SK-N-SH (cell line): ENCODE measurements at regions not wholly inside any gene's neighbourhood (a gene's known extent, or its start where the extent isn't known, plus 50 kb on each side); places are given as distances from the start of the nearest gene placed in this dataset.

ENCODE experiments used
- CTCF ChIA-PET: fragments of 300-600, 350-600 bp; formaldehyde crosslinking; extraction: SDS; loops from one replicate; lab custom pipeline; 2021; lab: Yijun Ruan, JAX
- POLR2A ChIA-PET: fragments of 350-600 bp; sonication (Branson Sonifier 250); formaldehyde crosslinking; extraction: SDS; loops from one replicate; lab custom pipeline; 2020; ENCODE audit warnings: antibody characterized with exemption, inconsistent platforms; lab: Yijun Ruan, JAX
- DNase-seq: peaks from one replicate; pipeline ENCODE4 v3.0.0; 2012
- H2AFZ ChIP-seq: fragments of 200-600 bp; sonication (generic); 2 replicates; pipeline ENCODE4 v1.8.1; 2016; ENCODE audit warnings: antibody characterized with exemption, mild to moderate bottlenecking, low read depth
- H3F3A ChIP-seq: fragments of 200-600 bp; sonication (generic); replicated peaks from 2 replicates; pipeline ENCODE3; 2016; ENCODE audit warnings: antibody characterized with exemption, mild to moderate bottlenecking; ENCODE audit not compliant: insufficient read depth
- H3K27ac ChIP-seq, 2 experiments: fragments of 200-500 bp in 1 of 2; fragments of 200-600 bp in 1 of 2; sonication (Bioruptor generic) in 1 of 2; sonication (generic), shearing (Covaris generic) in 1 of 2; 2 replicates each; pipeline versions ENCODE4 v1.5.1 to v1.6.1; 2014 to 2016; ENCODE audit warnings: low read depth in 2 of 2, inconsistent platforms in 1 of 2, low read length in 1 of 2, mild to moderate bottlenecking in 1 of 2, mixed read lengths in 1 of 2
- H3K27me3 ChIP-seq: fragments of 200-600 bp; sonication (generic), shearing (Covaris generic); 2 replicates; pipeline ENCODE4 v1.6.1; 2016; ENCODE audit warnings: mixed run types; ENCODE audit not compliant: insufficient read depth
- H3K36me3 ChIP-seq, 2 experiments: fragments of 200-500 bp in 1 of 2; fragments of 200-600 bp in 1 of 2; sonication (Bioruptor generic) in 1 of 2; sonication (generic) in 1 of 2; replicated peaks in 1 of 2; 2 replicates each; pipeline versions ENCODE3 to v1.5.1; 2014 to 2016; ENCODE audit warnings: low read length in 1 of 2, mild to moderate bottlenecking in 1 of 2; ENCODE audit not compliant: insufficient read depth in 2 of 2, control insufficient read depth in 1 of 2
- H3K4me1 ChIP-seq, 2 experiments: fragments of 200-500 bp in 1 of 2; fragments of 200-600 bp in 1 of 2; sonication (Bioruptor generic) in 1 of 2; sonication (generic), shearing (Covaris generic) in 1 of 2; 2 replicates each; pipeline versions ENCODE4 v1.5.1 to v1.6.1; 2014 to 2016; ENCODE audit warnings: low read depth in 1 of 2, low read length in 1 of 2, mixed run types in 1 of 2; ENCODE audit not compliant: insufficient read depth in 2 of 2, control insufficient read depth in 1 of 2
- H3K4me2 ChIP-seq: fragments of 200-600 bp; sonication (generic), shearing (Covaris generic); 2 replicates; pipeline ENCODE4 v1.6.1; 2017; ENCODE audit warnings: mixed run types
- H3K4me3 ChIP-seq, 2 experiments: fragments of 200-500 bp in 1 of 2; fragments of 200-600 bp in 1 of 2; sonication (Bioruptor generic) in 1 of 2; sonication (generic), shearing (Covaris generic) in 1 of 2; 2 replicates each; pipeline versions ENCODE4 v1.5.1 to v1.8.1; 2014 to 2016; ENCODE audit warnings: low read depth in 2 of 2, inconsistent platforms in 1 of 2, low read length in 1 of 2, mild to moderate bottlenecking in 1 of 2, mixed read lengths in 1 of 2, moderate library complexity in 1 of 2
- H3K79me2 ChIP-seq: fragments of 200-600 bp; sonication (generic); 2 replicates; pipeline ENCODE4 v1.8.1; 2017; ENCODE audit warnings: mild to moderate bottlenecking; ENCODE audit not compliant: insufficient read depth
- H3K9ac ChIP-seq: fragments of 200-600 bp; sonication (generic); 2 replicates; pipeline ENCODE4 v1.6.1; 2017; ENCODE audit warnings: mixed run types
- H3K9me2 ChIP-seq: fragments of 200-600 bp; sonication (generic); 2 replicates; pipeline ENCODE4 v1.6.1; 2017; ENCODE audit warnings: mixed run types
- H3K9me3 ChIP-seq: fragments of 200-600 bp; sonication (generic); 2 replicates; pipeline ENCODE4 v1.6.1; 2017; ENCODE audit warnings: mixed run types, mild to moderate bottlenecking, moderate library complexity
- H4K20me1 ChIP-seq: fragments of 200-600 bp; sonication (generic); 2 replicates; pipeline ENCODE4 v1.6.1; 2017; ENCODE audit warnings: mild to moderate bottlenecking, mixed run types; ENCODE audit not compliant: insufficient read depth
- ELF1 ChIP-seq: IDR thresholded peaks from 2 replicates; pipeline ENCODE4 v1.4.0; 2012
- EZH2phosphoT487 ChIP-seq: fragments of 200-600 bp; sonication (generic); IDR thresholded peaks from 2 replicates; pipeline ENCODE4 v1.6.1; 2017; ENCODE audit warnings: low read depth, mixed run types, mild to moderate bottlenecking, antibody characterized with exemption, moderate library complexity, borderline replicate concordance
- GATA2 ChIP-seq: sonication (generic); formaldehyde crosslinking; IDR thresholded peaks from 2 replicates; pipeline ENCODE4 v1.5.0; 2020; ENCODE audit warnings: mild to moderate bottlenecking, missing genetic modification reagents
- MEF2A ChIP-seq: IDR thresholded peaks from 2 replicates; pipeline ENCODE4 v1.4.0; 2012; ENCODE audit warnings: low read depth, borderline replicate concordance
- MXI1 ChIP-seq: IDR thresholded peaks from 2 replicates; pipeline ENCODE4 v1.6.1; 2012; ENCODE audit warnings: mild to moderate bottlenecking, low read depth, low read length, improper control_type of control experiment
- NFIC ChIP-seq: IDR thresholded peaks from 2 replicates; pipeline ENCODE4 v1.4.0; 2012; ENCODE audit warnings: borderline replicate concordance
- RAD21 ChIP-seq: IDR thresholded peaks from 2 replicates; pipeline ENCODE4 v1.6.1; 2012; ENCODE audit warnings: mild to moderate bottlenecking, low read length
- RCOR1 ChIP-seq: fragments of 150-350 bp; IDR thresholded peaks from 2 replicates; pipeline ENCODE4 v1.6.1; 2017; ENCODE audit warnings: antibody characterized with exemption, low read length
- RXRA ChIP-seq: IDR thresholded peaks from 2 replicates; pipeline ENCODE4 v1.4.0; 2012; ENCODE audit warnings: low read depth, mild to moderate bottlenecking, borderline replicate concordance
- SIN3A ChIP-seq: IDR thresholded peaks from 2 replicates; pipeline ENCODE4 v1.6.1; 2012; ENCODE audit warnings: low read depth, mild to moderate bottlenecking, low read length, moderate library complexity, borderline replicate concordance
- TCF12 ChIP-seq: IDR thresholded peaks from 2 replicates; pipeline ENCODE4 v1.4.0; 2012
- YY1 ChIP-seq: IDR thresholded peaks from 2 replicates; pipeline ENCODE4 v1.4.0; 2012; ENCODE audit warnings: low read depth, mild to moderate bottlenecking
- WGBS: methylation state at CpG from one replicate; pipeline ENCODE4 v1.1.6; 2017; ENCODE audit warnings: low lambda C conversion rate; 5-methylcytosine and 5-hydroxymethylcytosine counted together
- TF ChIP-seq, protein P1 (sequence below): IDR thresholded peaks from 2 replicates; pipeline ENCODE4; 2012
- TF ChIP-seq, protein P2 (sequence below): IDR thresholded peaks from 2 replicates; pipeline ENCODE4 v1.4.0; 2012; ENCODE audit warnings: low read depth, borderline replicate concordance
- TF ChIP-seq, protein P3 (sequence below): IDR thresholded peaks from 2 replicates; pipeline ENCODE4 v1.6.1; 2012; ENCODE audit warnings: mild to moderate bottlenecking, low read depth, low read length, moderate library complexity

DNA sequence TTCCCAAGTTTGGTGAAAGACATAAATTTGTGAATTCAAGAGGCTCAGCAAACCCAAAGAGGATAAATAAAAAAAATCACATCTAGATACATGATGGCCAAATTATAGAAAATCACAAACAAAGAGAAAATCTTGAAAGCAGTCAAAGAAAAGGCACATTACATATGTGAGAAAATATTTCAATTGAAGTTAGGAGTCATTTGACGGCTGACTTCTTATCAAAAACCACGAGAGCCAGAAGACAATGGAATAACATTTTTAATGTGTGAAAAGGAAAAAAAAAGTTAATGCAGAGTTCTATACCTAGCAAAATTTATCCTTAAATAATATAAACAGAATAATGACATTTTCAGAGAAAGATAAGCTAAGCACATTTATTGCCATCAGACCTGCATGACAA, 307.0 kb downstream of the C12orf75 start:
- WGBS = 14% methylated on average over 2 of the region's 2 CpGs
- no peaks in the 10 kb centered on the region for H3K9me2 ChIP-seq
- CTCF ChIA-PET = no interaction called here

DNA sequence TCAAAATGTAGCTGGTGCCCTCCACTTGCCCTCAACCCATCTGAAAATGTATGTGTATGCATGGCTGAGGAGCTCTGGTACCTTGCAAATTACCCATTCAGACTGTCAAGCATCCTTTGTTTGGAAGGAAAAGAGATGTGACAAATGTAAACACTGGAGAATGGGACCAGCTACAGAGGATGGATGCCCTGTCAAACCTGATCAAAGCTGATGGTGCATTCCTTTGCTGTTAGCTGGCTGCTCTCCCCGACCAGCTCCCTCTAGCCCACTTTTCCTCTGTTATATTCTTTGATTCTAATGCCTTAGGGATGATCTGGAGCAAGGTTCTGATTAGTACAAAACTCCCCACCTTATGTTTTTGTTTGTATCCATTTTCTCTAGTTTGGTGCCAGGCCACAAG, 310.3 kb downstream of the C12orf75 start:
- ChIA-PET CTCF (no interaction called here), POLR2A (no interaction called here)
- no peaks in the 10 kb centered on the region for H4K20me1 ChIP-seq
- H3K36me3 ChIP-seq = no peaks in the 10 kb centered on the region
- H3K4me3 ChIP-seq = no peak overlapping the region
- peaks cover 11% of the 10 kb centered on the region; the same call in 1 of the 2 replicates for H3K9me3 ChIP-seq
- peak overlapping the region in 1 of 2 experiments; percentile 21; a peak in 1 of 4 replicates for H3K27ac ChIP-seq
- no peaks in the 10 kb centered on the region for H3K9me2 ChIP-seq
- H3K27me3 ChIP-seq = no peaks in the 10 kb centered on the region
- H3K4me2 ChIP-seq = no peak overlapping the region
- H3K4me1 ChIP-seq = no peaks in the 10 kb centered on the region
- TF ChIP-seq, protein P1, sequence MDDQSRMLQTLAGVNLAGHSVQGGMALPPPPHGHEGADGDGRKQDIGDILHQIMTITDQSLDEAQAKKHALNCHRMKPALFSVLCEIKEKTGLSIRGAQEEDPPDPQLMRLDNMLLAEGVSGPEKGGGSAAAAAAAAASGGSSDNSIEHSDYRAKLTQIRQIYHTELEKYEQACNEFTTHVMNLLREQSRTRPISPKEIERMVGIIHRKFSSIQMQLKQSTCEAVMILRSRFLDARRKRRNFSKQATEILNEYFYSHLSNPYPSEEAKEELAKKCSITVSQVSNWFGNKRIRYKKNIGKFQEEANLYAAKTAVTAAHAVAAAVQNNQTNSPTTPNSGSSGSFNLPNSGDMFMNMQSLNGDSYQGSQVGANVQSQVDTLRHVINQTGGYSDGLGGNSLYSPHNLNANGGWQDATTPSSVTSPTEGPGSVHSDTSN = peak; percentile 86
- peak; percentile 49; the same call in 1 of the 2 replicates for TF ChIP-seq TCF12
- TF ChIP-seq SIN3A = no peak
- H3K9ac ChIP-seq = no peak overlapping the region
- H3K79me2 ChIP-seq = no peaks in the 10 kb centered on the region
- H3F3A ChIP-seq = peaks cover 7% of the 10 kb centered on the region
- no peak overlapping the region for H2AFZ ChIP-seq
- no peak for DNase-seq
- 0% methylated on average over 1 of the region's 1 CpG for WGBS

More for the DNA sequence above, 307.0 kb downstream of the C12orf75 start:
- Histone ChIP-seq H3K4me3 (no peak overlapping the region), H3K36me3 (no peaks in the 10 kb centered on the region), H4K20me1 (no peaks in the 10 kb centered on the region), H3K4me1 (no peaks in the 10 kb centered on the region), H3K27me3 (no peaks in the 10 kb centered on the region), H3K9ac (no peak overlapping the region), H3F3A (peaks cover 7% of the 10 kb centered on the region), H3K4me2 (no peak overlapping the region), H2AFZ (no peak overlapping the region), H3K9me3 (peaks cover 11% of the 10 kb centered on the region; the same call in 1 of the 2 replicates), H3K79me2 (no peaks in the 10 kb centered on the region), H3K27ac (no peak overlapping the region)
- TF ChIP-seq, protein P2, sequence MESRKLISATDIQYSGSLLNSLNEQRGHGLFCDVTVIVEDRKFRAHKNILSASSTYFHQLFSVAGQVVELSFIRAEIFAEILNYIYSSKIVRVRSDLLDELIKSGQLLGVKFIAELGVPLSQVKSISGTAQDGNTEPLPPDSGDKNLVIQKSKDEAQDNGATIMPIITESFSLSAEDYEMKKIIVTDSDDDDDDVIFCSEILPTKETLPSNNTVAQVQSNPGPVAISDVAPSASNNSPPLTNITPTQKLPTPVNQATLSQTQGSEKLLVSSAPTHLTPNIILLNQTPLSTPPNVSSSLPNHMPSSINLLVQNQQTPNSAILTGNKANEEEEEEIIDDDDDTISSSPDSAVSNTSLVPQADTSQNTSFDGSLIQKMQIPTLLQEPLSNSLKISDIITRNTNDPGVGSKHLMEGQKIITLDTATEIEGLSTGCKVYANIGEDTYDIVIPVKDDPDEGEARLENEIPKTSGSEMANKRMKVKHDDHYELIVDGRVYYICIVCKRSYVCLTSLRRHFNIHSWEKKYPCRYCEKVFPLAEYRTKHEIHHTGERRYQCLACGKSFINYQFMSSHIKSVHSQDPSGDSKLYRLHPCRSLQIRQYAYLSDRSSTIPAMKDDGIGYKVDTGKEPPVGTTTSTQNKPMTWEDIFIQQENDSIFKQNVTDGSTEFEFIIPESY = no peak
- no peak for TF ChIP-seq RAD21
- TF ChIP-seq RXRA = no peak
- POLR2A ChIA-PET = no interaction called here
- DNase-seq = no peak

DNA sequence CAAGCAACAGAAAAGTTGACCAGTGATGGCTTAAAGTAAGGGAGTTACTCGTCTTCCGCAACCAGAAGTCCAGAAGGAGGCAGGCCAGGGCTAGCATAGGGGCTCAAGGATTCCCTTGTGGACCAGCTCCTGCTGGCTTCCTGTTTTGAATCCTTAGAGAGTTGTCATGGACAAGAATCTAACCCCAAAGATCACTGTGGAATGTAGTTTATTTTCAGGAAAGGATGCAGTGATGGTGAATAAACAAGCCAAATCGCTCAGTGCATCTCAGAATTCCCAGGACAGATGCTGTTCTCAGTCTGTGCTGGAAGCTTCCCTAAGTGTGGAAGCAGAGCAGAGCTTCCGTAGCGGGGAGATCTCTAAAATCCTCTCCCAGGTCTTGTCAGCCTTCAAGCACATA, 311.3 kb downstream of the C12orf75 start:
- no peak for DNase-seq
- H3K9me3 ChIP-seq = peaks cover 10% of the 10 kb centered on the region; the same call in 1 of the 2 replicates
- POLR2A ChIA-PET = no interaction called here
- H3K27ac ChIP-seq = no peak overlapping the region
- no peaks in the 10 kb centered on the region for H3K36me3 ChIP-seq
- no peaks in the 10 kb centered on the region for H3K27me3 ChIP-seq
- H3F3A ChIP-seq = peaks cover 7% of the 10 kb centered on the region
- TF ChIP-seq RAD21 (no peak), YY1 (no peak), ELF1 (no peak), GATA2 (CRISPR knock-in tag) (no peak), RCOR1 (no peak), MXI1 (no peak), EZH2phosphoT487 (no peak), MEF2A (no peak), NFIC (no peak)
- TF ChIP-seq, protein P1 = no peak
- TF ChIP-seq, protein P3, sequence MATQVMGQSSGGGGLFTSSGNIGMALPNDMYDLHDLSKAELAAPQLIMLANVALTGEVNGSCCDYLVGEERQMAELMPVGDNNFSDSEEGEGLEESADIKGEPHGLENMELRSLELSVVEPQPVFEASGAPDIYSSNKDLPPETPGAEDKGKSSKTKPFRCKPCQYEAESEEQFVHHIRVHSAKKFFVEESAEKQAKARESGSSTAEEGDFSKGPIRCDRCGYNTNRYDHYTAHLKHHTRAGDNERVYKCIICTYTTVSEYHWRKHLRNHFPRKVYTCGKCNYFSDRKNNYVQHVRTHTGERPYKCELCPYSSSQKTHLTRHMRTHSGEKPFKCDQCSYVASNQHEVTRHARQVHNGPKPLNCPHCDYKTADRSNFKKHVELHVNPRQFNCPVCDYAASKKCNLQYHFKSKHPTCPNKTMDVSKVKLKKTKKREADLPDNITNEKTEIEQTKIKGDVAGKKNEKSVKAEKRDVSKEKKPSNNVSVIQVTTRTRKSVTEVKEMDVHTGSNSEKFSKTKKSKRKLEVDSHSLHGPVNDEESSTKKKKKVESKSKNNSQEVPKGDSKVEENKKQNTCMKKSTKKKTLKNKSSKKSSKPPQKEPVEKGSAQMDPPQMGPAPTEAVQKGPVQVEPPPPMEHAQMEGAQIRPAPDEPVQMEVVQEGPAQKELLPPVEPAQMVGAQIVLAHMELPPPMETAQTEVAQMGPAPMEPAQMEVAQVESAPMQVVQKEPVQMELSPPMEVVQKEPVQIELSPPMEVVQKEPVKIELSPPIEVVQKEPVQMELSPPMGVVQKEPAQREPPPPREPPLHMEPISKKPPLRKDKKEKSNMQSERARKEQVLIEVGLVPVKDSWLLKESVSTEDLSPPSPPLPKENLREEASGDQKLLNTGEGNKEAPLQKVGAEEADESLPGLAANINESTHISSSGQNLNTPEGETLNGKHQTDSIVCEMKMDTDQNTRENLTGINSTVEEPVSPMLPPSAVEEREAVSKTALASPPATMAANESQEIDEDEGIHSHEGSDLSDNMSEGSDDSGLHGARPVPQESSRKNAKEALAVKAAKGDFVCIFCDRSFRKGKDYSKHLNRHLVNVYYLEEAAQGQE = no peak
- no peaks in the 10 kb centered on the region for H3K79me2 ChIP-seq
- H2AFZ ChIP-seq = no peak overlapping the region
- H4K20me1 ChIP-seq = no peaks in the 10 kb centered on the region
- no peaks in the 10 kb centered on the region for H3K4me1 ChIP-seq
- CTCF ChIA-PET = no interaction called here
- no peaks in the 10 kb centered on the region for H3K9me2 ChIP-seq
- WGBS = 87% methylated on average over 5 of the region's 5 CpGs
- H3K4me2 ChIP-seq = no peak overlapping the region
- no peak overlapping the region for H3K9ac ChIP-seq
- H3K4me3 ChIP-seq = no peak overlapping the region
